Endothelial cell of umbilical vein (primary cell): ENCODE measurements at regions not wholly inside any gene's neighbourhood (a gene's known extent, or its start where the extent isn't known, plus 50 kb on each side); places are given as distances from the start of the nearest gene placed in this dataset.

Source experiments
- CTCF ChIP-seq, 2 donors: IDR thresholded peaks; 1 replicate in 1 of 2; 2 replicates in 1 of 2; pipeline ENCODE4 v1.5.1; 2011; ENCODE audit warnings: low read length in 2 of 2, mild to moderate bottlenecking in 2 of 2, moderate library complexity in 2 of 2, control low read depth in 1 of 2, inconsistent platforms in 1 of 2, low read depth in 1 of 2; ENCODE audit not compliant: insufficient read depth in 1 of 2; ENCODE audit errors: extremely low read depth in 1 of 2
- EZH2 ChIP-seq: IDR thresholded peaks from 2 replicates; pipeline ENCODE4 v1.6.1; 2012; ENCODE audit warnings: borderline replicate concordance, low read depth, mild to moderate bottlenecking, moderate library complexity, low read length, inconsistent platforms; ENCODE audit not compliant: severe bottlenecking
- JUN ChIP-seq: IDR thresholded peaks from 2 replicates; pipeline ENCODE4 v1.6.1; 2011; ENCODE audit warnings: borderline replicate concordance, low read depth; ENCODE audit not compliant: insufficient read length, insufficient read depth
- MYC ChIP-seq: IDR thresholded peaks from one replicate; pipeline ENCODE4 v1.6.1; 2011; ENCODE audit warnings: mild to moderate bottlenecking, low read depth, low read length
- POLR2A ChIP-seq: IDR thresholded peaks from 2 replicates; pipeline ENCODE4 v1.6.1; 2012; ENCODE audit warnings: low read depth, mild to moderate bottlenecking, control low read depth, low read length
- POLR2AphosphoS5 ChIP-seq: IDR thresholded peaks from 2 replicates; pipeline ENCODE4 v1.6.1; 2012; ENCODE audit warnings: low read depth, mild to moderate bottlenecking, control low read depth, low read length, moderate library complexity; ENCODE audit not compliant: insufficient read depth

- TF ChIP-seq CTCF (IDR thresholded peaks at IDR 0.05; ENCODE audit: extremely low read depth in 1 of 2, insufficient read depth in 1 of 2, low read depth in 1 of 2, low read length in 2 of 2) (no peak), POLR2AphosphoS5 (no peak), JUN (no peak), EZH2 (no peak), POLR2A (no peak), MYC (no peak)
Measured at GRCh38 chr14:49992448-49992847, 99.6 kb downstream of the ARF6 start.
